ENCODE measurements at regions not wholly inside any gene's neighbourhood (a gene's known extent, or its start where the extent isn't known, plus 50 kb on each side); places are given as distances from the start of the nearest gene placed in this dataset.
A peak's percentile ranks its signal among the peaks of the same experiment; 100 is the strongest.

GRCh38 chr4:180567080-180567479 lies 1676.1 kb upstream of the TENM3 start:
- no peak for DNase-seq (ENCODE audit: low read depth)

GRCh38 chr4:180571516-180572055 lies 1671.6 kb upstream of the TENM3 start:
- DNase-seq (ENCODE audit: low read depth), result no peak

- no peak for DNase-seq (ENCODE audit: low read depth)
Measured at GRCh38 chr4:180578175-180578574, 1665.0 kb upstream of the TENM3 start.

GRCh38 chr4:180581061-180581460 lies 1662.1 kb upstream of the TENM3 start:
- DNase-seq (ENCODE audit: low read depth), result no peak

- DNase-seq (ENCODE audit: low read depth), result no peak
Measured at GRCh38 chr4:180587379-180587778, 1655.8 kb upstream of the TENM3 start.

- DNase-seq (ENCODE audit: low read depth), result no peak
Measured at GRCh38 chr4:180589575-180589974, 1653.6 kb upstream of the TENM3 start.

- no peak for DNase-seq (ENCODE audit: low read depth)
Measured at GRCh38 chr4:180596888-180597483, 1646.2 kb upstream of the TENM3 start.

GRCh38 chr4:180598281-180598680 lies 1644.9 kb upstream of the TENM3 start:
- peak; percentile 40 for DNase-seq (ENCODE audit: low read depth)

- no peak for DNase-seq (ENCODE audit: low read depth)
Measured at GRCh38 chr4:180603791-180604190, 1639.4 kb upstream of the TENM3 start.

- DNase-seq (ENCODE audit: low read depth), result no peak
Measured at GRCh38 chr4:180610324-180610723, 1632.9 kb upstream of the TENM3 start.

GRCh38 chr4:180615746-180616145 lies 1627.5 kb upstream of the TENM3 start:
- DNase-seq (ENCODE audit: low read depth), result no peak

- DNase-seq (ENCODE audit: low read depth), result no peak
Measured at GRCh38 chr4:180617196-180617595, 1626.0 kb upstream of the TENM3 start.

GRCh38 chr4:180618396-180618795 lies 1624.8 kb upstream of the TENM3 start:
- no peak for DNase-seq (ENCODE audit: low read depth)

GRCh38 chr4:180619440-180619839 lies 1623.8 kb upstream of the TENM3 start:
- no peak for DNase-seq (ENCODE audit: low read depth)

GRCh38 chr4:180622254-180622653 lies 1620.9 kb upstream of the TENM3 start:
- DNase-seq (ENCODE audit: low read depth), result no peak

GRCh38 chr4:180625653-180626052 lies 1617.5 kb upstream of the TENM3 start:
- DNase-seq (ENCODE audit: low read depth), result no peak

GRCh38 chr4:180630012-180630665 lies 1613.1 kb upstream of the TENM3 start:
- DNase-seq (ENCODE audit: low read depth), result no peak

GRCh38 chr4:180634306-180634705 lies 1608.9 kb upstream of the TENM3 start:
- no peak for DNase-seq (ENCODE audit: low read depth)

- no peak for DNase-seq (ENCODE audit: low read depth)
Measured at GRCh38 chr4:180635281-180635680, 1607.9 kb upstream of the TENM3 start.

GRCh38 chr4:180636696-180637404 lies 1606.4 kb upstream of the TENM3 start:
- no peak for DNase-seq (ENCODE audit: low read depth)

GRCh38 chr4:180637616-180638015 lies 1605.6 kb upstream of the TENM3 start:
- no peak for DNase-seq (ENCODE audit: low read depth)

GRCh38 chr4:180640193-180640592 lies 1603.0 kb upstream of the TENM3 start:
- DNase-seq (ENCODE audit: low read depth), result no peak

GRCh38 chr4:180641495-180641894 lies 1601.7 kb upstream of the TENM3 start:
- DNase-seq (ENCODE audit: low read depth), result no peak

Measured in CMK (cell line).